ENCODE measurements at regions not wholly inside any gene's neighbourhood (a gene's known extent, or its start where the extent isn't known, plus 50 kb on each side); places are given as distances from the start of the nearest gene placed in this dataset.

GRCh38 chr10:2746638-2747037 lies 320.7 kb upstream of the PFKP start:
- TF ChIP-seq ZNF274 (IDR thresholded peaks at IDR 0.05; ENCODE audit: low read depth, low read length) (no peak), YY1 (IDR thresholded peaks at IDR 0.05; ENCODE audit: insufficient read depth, insufficient read length) (no peak)

All from NT2/D1 (cell line).